Left cardiac atrium (tissue), 4 donors: ENCODE measurements at regions not wholly inside any gene's neighbourhood (a gene's known extent, or its start where the extent isn't known, plus 50 kb on each side); places are given as distances from the start of the nearest gene placed in this dataset.

Experiments
- ATAC-seq, 2 donors: fragments of 200-7000 bp; cut with Tn5 transposase; one replicate each; pipeline ENCODE4 v1.9.1; 2020; ENCODE audit warnings: mild to moderate bottlenecking in 2 of 2, moderate library complexity in 2 of 2
- DNase-seq: peaks from one replicate; pipeline ENCODE4 v3.0.0-alpha.2; 2020
- intact Hi-C, 2 donors: fragments of 100-400 bp; cut with DNase I; formaldehyde crosslinking; loops; one replicate each; pipeline versions ENCODE4 v1.14.1 to v1.15.1; 2022 to 2023
- donor health status: DM: no; HTN: yes; CAD: no.
- donor health status: DM: no; HTN: yes; CAD: no; lungs with severe emphysema.
- donor health status: DM: yes; HTN: yes; CAD: no.
- donor health status: Dilated cardiomyopathy.

DNA sequence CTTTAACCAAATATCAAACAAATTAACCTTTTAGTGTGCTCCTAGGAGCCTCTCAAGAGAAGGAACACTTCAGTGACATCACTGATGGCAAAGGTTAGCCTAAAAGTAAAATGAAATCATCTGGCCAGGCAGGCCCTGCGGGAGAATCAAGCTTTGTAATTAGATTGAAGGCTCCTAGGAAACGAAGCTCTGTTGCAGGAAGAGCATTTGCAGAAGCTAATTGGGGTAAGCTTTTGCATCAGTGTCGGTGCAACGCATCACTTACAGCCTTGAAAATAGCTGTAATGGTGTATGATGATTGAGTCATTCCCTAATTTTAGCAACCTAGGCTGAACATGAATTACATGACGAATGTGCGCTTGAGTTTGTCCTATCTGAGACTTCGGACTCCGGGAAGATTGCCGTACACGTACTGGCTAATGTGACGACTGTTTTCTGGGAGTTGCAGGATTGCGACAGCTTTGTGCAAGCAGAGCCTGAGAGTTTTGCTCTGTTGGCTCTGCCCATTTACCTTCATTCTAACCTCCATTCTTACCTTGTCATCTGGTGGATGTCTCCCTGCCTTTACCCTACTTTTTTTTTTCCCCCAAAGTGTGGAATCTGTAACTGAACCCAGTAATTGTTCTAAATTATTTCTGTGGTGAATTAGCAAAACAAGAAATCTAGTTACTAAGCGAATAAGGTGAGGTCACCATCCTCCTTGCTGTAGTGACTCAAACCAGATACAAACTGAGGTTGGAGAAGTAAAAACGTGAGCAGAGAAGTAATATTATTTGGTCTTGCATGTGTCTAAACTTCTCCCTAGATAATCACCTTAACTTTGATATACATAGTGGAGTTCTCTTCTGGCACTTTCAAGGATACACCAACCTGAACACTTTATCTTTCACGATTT, 675.9 kb upstream of the CITED2 start:
- DNase-seq (peak; percentile 28), ATAC-seq (peak; percentile 43 to 84)
- intact Hi-C loops = no loop called here

DNA sequence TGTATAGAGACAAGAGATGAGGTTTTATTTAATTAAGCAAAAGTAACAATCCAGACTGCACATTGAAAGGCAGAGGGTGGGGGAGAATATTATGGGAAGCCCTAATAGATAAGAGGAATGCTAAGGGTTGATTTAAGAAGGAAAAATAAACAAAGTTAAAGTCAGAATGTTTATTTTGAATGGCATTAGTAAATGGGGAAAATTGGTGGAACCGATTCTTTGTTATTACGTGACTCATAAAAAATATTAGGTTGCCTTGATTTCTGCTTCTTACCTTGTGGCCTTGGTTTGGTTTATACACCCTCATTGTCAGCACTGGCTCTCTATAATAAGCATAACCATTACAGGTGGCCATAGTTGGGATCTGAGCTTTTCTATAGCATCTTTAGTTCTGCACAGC, 674.8 kb upstream of the CITED2 start:
- no peak for ATAC-seq
- intact Hi-C loops = no loop called here
- DNase-seq = no peak

DNA sequence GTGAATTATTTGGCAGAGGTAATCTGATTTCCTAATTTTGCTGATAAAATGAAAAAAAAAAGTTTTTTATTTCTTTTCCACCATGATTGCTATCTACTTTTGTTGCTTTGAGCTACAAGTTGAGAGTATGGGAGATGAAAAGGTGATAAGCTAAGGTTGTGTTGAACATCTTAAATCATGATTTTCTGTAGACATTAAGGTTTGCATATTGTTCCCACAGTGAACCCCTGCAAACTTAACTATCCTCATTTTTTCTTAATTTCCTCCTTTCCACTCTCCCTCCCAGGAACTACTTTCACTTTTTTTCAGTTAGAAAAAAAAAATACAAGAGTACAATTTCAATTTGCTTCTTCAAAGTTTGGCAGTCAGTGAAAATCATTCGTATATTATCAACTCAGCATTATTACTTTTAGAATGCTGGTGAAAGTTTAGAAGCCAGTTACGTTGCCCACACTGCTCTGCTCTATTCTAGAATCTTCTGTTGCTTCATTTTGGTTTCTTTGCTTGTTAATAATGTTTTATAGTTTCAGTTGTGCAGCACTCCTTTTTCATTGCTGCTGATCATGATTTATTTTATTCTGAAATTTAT, 673.8 kb upstream of the CITED2 start:
- intact Hi-C loops = no loop called here
- ATAC-seq = no peak

DNA sequence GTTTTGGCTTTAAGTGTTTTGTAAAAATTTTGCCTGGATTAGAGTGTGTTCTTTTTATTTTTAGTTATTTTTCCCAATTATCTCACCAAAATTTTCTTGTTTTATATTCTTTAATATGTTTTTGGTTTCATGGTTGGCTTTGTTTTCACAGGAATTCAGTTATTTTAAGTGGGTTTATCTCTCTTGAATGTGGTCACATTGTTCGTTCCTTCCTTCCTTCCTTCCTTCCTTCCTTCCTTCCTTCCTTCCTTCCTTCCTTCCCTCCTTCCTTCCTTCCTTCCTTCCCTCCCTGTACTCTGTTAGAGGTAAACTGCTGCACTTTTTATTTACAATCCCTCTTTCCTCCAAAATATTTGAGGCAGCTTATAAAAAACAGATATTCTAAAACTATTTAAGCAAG, 672.9 kb upstream of the CITED2 start:
- no peak for ATAC-seq
- DNase-seq = no peak
- intact Hi-C loops = no loop called here

More for the DNA sequence above, 673.8 kb upstream of the CITED2 start:
- no peak for DNase-seq

DNA sequence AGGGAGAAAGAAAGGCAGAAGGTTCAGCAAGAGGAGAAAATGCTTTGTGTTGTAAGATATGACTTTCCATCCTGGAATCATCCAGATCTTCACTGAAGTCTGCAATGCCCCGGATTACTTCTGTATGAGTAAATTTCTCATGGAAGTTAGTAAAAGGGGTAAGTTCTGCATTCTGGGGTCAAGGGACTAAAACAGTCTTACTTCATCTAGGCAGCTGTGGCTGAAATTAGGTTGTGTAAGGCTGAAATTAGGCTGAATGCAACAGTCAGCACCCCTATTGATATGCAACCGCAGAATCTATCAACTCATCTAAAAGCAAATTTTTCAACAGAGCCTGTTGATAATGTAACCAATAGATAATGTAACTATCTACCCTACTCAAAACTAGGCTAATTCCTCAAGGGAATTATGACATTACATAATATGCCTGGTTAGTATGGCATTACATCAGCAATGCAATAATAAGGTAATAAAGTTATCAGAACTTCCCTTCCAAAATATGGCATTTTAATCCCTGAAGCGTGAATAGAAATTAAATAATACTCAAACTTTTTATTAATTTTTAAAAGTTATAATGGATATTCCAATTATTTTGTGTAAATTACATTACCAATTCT, 671.7 kb upstream of the CITED2 start:
- DNase-seq (no peak), ATAC-seq (no peak)
- intact Hi-C loops = no loop called here

GRCh38 chr6:140045116-140045515, 670.7 kb upstream of the CITED2 start:
- no peak for DNase-seq
- intact Hi-C loops = no loop called here
- no peak for ATAC-seq

DNA sequence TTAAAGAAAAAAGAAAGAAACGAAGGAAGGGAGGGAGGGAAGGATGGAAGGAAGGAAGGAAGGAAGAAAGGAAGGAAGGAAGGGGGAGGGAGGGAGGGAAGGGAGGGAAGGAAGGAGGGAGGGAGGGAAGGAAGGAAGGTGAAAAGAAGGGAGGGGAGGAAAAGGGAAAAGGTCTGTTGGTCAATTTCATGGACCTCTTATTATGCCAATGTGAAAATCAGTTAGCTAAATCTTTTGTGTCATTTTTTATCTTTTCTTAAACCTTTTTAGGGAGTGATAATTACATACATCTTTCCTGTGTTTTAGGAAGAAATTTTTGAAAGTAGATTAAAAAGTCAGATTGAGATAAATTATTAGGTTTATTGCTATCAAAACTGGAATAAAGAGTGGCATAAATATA, 670.2 kb upstream of the CITED2 start:
- ATAC-seq (no peak), DNase-seq (no peak)
- intact Hi-C loops = no loop called here

- ATAC-seq = no peak
- intact Hi-C loops = no loop called here
- DNase-seq = no peak
These were observed 669.4 kb upstream of the CITED2 start for GRCh38 chr6:140043762-140044378.

DNA sequence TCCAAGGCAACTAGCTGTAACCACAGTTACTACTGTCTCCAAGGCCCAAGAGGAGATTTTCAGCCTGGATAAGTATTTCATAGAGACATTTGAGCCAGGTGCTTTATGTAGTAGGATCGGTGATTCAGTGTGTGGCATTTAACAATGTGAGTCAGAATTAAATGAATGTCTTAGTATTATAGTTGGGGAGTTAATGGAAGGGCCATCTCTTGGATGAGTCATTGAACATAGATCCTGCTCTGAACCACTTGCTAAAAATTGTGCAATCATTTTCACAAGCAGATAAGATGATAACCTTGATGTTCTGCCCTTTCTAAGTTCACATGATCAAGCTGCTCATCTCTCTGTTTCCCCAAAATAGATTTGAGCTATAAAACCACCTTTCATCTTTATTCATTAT, 668.9 kb upstream of the CITED2 start:
- intact Hi-C loops = no loop called here
- ATAC-seq = peak in 1 of 2 donors; percentile 89
- no peak for DNase-seq

DNA sequence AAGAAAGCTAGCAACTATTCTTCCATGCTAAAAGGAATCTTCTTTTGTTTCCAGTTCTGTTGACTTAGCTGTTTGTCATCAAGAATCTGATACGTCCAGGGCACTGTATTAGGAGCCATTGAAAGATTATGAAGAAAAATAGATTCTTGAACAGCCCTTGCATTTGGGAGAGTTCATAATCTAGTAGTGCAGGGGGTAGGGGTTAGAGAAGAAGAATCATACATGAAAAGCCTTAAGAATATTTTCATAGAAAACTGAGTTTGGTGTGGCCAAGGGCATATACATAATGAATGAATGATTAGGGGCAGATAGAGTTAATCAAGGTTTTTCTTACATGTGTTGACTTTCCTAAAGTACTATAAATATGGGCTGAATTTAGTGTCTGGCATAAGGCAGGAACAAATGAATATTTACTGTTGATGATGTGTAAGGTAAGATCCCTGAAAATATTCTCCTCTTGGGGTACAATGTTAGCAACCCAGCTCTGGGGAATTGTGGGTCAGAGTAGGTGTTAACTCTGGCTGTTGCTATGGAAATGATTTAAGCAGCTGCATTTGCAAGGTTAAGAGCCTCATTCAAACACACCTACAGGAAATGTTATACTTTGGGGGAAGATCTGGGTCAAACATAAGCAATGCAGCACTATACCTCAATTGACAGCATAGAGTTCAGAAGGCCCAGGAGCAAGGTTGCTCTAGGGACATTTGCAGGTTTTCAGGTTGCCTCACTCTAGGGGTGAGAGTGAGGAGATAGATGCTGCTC, 667.3 kb upstream of the CITED2 start:
- ATAC-seq = no peak
- no peak for DNase-seq
- intact Hi-C loops = no loop called here

GRCh38 chr6:140041056-140041455, 666.6 kb upstream of the CITED2 start:
- intact Hi-C loops = no loop called here
- DNase-seq (no peak), ATAC-seq (no peak)

DNA sequence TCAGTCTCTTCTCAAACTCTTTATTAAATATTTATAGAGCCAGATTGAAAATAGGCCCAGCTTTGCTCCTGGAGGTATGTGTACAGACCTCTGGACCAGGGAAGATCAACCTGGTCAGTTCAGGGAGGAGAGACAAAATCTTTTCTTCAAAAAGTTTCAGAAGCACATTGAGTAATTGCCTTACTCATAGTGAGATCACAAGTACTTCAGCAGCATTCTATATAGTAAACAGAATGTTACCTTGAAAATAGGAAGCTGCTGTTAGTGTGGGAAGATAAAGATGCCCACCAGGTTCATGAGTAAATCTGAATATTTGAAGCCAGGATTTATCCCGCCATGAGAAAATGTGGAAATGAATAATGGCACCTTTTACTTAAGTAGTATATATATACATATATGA, 665.9 kb upstream of the CITED2 start:
- intact Hi-C loops = no loop called here
- ATAC-seq (peak in 1 of 2 donors; percentile 13), DNase-seq (no peak)

GRCh38 chr6:140039364-140039763, 664.9 kb upstream of the CITED2 start:
- ATAC-seq = no peak
- intact Hi-C loops = no loop called here
- no peak for DNase-seq

- ATAC-seq (no peak), DNase-seq (no peak)
- intact Hi-C loops = no loop called here
These were observed 661.7 kb upstream of the CITED2 start for GRCh38 chr6:140036196-140036595.

DNA sequence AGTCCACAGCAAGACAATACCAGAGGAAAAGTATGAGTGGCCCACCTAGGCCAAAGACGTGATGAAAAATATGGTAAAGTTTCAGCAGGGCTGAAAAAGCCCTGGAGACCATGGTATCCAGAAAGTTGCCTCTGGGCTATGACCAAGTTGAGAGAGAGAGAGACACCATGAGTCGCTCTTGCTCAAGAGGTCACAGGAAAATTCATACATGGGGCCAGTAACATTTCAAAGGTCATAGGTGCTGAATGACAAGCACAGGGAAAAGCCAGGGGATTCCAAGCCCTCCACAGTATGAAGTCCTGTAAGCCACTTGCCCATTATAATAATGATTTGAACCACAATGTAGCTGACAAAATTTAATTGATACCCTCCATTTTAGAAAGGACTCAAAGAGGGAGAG, 657.7 kb upstream of the CITED2 start:
- no peak for DNase-seq
- no peak for ATAC-seq
- intact Hi-C loops = no loop called here

- DNase-seq (no peak), ATAC-seq (no peak)
- intact Hi-C loops = no loop called here
These were observed 655.1 kb upstream of the CITED2 start for GRCh38 chr6:140029551-140029950.

- ATAC-seq (no peak), DNase-seq (no peak)
- intact Hi-C loops = no loop called here
These were observed 652.8 kb upstream of the CITED2 start for GRCh38 chr6:140027219-140027618.

DNA sequence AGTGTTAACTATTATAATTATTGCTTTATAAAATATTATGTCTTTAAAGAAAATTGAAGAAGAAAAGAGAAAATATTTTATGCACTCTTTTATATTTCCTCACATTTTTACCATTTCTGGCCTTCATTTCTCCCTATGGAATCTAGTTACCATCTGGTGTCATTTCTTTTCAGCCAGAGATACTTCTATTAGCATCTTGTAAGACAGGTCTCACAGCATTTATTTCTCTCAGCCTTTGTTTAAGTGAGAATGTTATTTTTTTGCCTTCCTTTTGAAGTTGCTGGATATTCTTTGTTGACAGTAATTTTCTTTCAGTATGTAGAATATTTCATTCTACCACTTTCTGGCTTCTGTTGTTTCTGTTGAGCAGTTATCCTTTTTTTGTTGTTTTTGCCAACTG, 652.1 kb upstream of the CITED2 start:
- intact Hi-C loops = no loop called here
- DNase-seq (no peak), ATAC-seq (no peak)

GRCh38 chr6:140025171-140025570, 650.7 kb upstream of the CITED2 start:
- ATAC-seq = no peak
- intact Hi-C loops = no loop called here

More at GRCh38 chr6:140025171-140025570, 650.7 kb upstream of the CITED2 start:
- DNase-seq = no peak
